ENCODE measurements at regions not wholly inside any gene's neighbourhood (a gene's known extent, or its start where the extent isn't known, plus 50 kb on each side); places are given as distances from the start of the nearest gene placed in this dataset.

- no peak for DNase-seq (ENCODE audit: low read depth)
- H3K4me3 ChIP-seq (ENCODE audit: low read depth, low read length) = no peak overlapping the region
- TF ChIP-seq CTCF (IDR thresholded peaks at IDR 0.05; ENCODE audit: low read depth, low read length, missing control alignments) = no peak
Measured at GRCh38 chr16:64493709-64494108, 628.2 kb downstream of the CDH11 start.

GRCh38 chr16:64489449-64489848 is 632.4 kb downstream of the CDH11 start:
- TF ChIP-seq CTCF (IDR thresholded peaks at IDR 0.05; ENCODE audit: low read depth, low read length, missing control alignments) = no peak
- DNase-seq (ENCODE audit: low read depth) = no peak
- no peak overlapping the region for H3K4me3 ChIP-seq (ENCODE audit: low read depth, low read length)

- no peak overlapping the region for H3K4me3 ChIP-seq (ENCODE audit: low read depth, low read length)
- DNase-seq (ENCODE audit: low read depth) = no peak
- TF ChIP-seq CTCF (IDR thresholded peaks at IDR 0.05; ENCODE audit: low read depth, low read length, missing control alignments) = no peak
Measured at GRCh38 chr16:64486561-64486960, 635.3 kb downstream of the CDH11 start.

GRCh38 chr16:64481497-64481896 is 640.4 kb downstream of the CDH11 start:
- TF ChIP-seq CTCF (IDR thresholded peaks at IDR 0.05; ENCODE audit: low read depth, low read length, missing control alignments) = no peak
- no peak overlapping the region for H3K4me3 ChIP-seq (ENCODE audit: low read depth, low read length)
- no peak for DNase-seq (ENCODE audit: low read depth)

GRCh38 chr16:64478252-64478906 is 643.5 kb downstream of the CDH11 start:
- H3K4me3 ChIP-seq (ENCODE audit: low read depth, low read length) = no peak overlapping the region
- DNase-seq (ENCODE audit: low read depth) = no peak
- no peak for TF ChIP-seq CTCF (IDR thresholded peaks at IDR 0.05; ENCODE audit: low read depth, low read length, missing control alignments)

GRCh38 chr16:64475627-64476351 is 646.1 kb downstream of the CDH11 start:
- no peak for DNase-seq (ENCODE audit: low read depth)
- no peak overlapping the region for H3K4me3 ChIP-seq (ENCODE audit: low read depth, low read length)
- no peak for TF ChIP-seq CTCF (IDR thresholded peaks at IDR 0.05; ENCODE audit: low read depth, low read length, missing control alignments)

GRCh38 chr16:64470916-64471315 is 650.9 kb downstream of the CDH11 start:
- no peak for DNase-seq (ENCODE audit: low read depth)
- no peak for TF ChIP-seq CTCF (IDR thresholded peaks at IDR 0.05; ENCODE audit: low read depth, low read length, missing control alignments)
- H3K4me3 ChIP-seq (ENCODE audit: low read depth, low read length) = no peak overlapping the region

All from GM12864 (cell line).